ENCODE measurements at regions not wholly inside any gene's neighbourhood (a gene's known extent, or its start where the extent isn't known, plus 50 kb on each side); places are given as distances from the start of the nearest gene placed in this dataset.
"Not testable (repeated sequence)": the region's sequence is repeated elsewhere in the genome, so short reads cannot be mapped to it uniquely, and the experiment has no call there.

DNA sequence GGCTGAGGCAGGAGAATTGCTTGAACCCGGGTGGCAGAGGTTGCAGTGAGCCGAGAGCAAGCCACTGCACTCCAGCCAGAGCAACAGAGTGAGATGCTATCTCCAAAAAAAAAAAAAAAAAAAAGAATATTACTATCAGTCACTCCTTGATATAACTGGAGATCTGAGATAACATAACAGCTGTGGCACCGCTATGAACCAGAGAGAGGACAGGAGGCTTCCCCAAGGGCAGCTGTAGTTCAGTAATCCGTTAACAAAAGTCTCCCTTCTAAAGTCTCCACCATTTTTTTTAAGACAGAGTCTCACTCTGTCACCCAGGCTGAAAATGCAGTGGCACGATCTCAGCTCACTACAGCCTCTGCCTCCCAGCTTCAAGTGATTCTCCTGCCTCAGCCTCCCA, 120.5 kb downstream of the SEPTIN7 start:
- TF ChIP-seq SIN3A (IDR thresholded peaks at IDR 0.05; ENCODE audit: borderline replicate concordance, insufficient read depth, low read depth, low read length) = not testable (repeated sequence)
- TF ChIP-seq, protein P1, sequence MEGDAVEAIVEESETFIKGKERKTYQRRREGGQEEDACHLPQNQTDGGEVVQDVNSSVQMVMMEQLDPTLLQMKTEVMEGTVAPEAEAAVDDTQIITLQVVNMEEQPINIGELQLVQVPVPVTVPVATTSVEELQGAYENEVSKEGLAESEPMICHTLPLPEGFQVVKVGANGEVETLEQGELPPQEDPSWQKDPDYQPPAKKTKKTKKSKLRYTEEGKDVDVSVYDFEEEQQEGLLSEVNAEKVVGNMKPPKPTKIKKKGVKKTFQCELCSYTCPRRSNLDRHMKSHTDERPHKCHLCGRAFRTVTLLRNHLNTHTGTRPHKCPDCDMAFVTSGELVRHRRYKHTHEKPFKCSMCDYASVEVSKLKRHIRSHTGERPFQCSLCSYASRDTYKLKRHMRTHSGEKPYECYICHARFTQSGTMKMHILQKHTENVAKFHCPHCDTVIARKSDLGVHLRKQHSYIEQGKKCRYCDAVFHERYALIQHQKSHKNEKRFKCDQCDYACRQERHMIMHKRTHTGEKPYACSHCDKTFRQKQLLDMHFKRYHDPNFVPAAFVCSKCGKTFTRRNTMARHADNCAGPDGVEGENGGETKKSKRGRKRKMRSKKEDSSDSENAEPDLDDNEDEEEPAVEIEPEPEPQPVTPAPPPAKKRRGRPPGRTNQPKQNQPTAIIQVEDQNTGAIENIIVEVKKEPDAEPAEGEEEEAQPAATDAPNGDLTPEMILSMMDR (IDR thresholded peaks at IDR 0.05) = not testable (repeated sequence)
- TF ChIP-seq, protein P2, sequence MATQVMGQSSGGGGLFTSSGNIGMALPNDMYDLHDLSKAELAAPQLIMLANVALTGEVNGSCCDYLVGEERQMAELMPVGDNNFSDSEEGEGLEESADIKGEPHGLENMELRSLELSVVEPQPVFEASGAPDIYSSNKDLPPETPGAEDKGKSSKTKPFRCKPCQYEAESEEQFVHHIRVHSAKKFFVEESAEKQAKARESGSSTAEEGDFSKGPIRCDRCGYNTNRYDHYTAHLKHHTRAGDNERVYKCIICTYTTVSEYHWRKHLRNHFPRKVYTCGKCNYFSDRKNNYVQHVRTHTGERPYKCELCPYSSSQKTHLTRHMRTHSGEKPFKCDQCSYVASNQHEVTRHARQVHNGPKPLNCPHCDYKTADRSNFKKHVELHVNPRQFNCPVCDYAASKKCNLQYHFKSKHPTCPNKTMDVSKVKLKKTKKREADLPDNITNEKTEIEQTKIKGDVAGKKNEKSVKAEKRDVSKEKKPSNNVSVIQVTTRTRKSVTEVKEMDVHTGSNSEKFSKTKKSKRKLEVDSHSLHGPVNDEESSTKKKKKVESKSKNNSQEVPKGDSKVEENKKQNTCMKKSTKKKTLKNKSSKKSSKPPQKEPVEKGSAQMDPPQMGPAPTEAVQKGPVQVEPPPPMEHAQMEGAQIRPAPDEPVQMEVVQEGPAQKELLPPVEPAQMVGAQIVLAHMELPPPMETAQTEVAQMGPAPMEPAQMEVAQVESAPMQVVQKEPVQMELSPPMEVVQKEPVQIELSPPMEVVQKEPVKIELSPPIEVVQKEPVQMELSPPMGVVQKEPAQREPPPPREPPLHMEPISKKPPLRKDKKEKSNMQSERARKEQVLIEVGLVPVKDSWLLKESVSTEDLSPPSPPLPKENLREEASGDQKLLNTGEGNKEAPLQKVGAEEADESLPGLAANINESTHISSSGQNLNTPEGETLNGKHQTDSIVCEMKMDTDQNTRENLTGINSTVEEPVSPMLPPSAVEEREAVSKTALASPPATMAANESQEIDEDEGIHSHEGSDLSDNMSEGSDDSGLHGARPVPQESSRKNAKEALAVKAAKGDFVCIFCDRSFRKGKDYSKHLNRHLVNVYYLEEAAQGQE (IDR thresholded peaks at IDR 0.05; ENCODE audit: insufficient read depth in 1 of 2, low read depth in 2 of 2, low read length in 1 of 2) = not testable (repeated sequence)
